NCI-H2227 treated with DMSO at 0.1 percent for 48 hours (cell line): ENCODE measurements at regions not wholly inside any gene's neighbourhood (a gene's known extent, or its start where the extent isn't known, plus 50 kb on each side); places are given as distances from the start of the nearest gene placed in this dataset.
"Not testable (repeated sequence)": the region's sequence is repeated elsewhere in the genome, so short reads cannot be mapped to it uniquely, and the experiment has no call there.

Experiments used
- DNase-seq: peaks from one replicate; lab custom pipeline; 2025; lab: John Stamatoyannopoulos, UW

DNA sequence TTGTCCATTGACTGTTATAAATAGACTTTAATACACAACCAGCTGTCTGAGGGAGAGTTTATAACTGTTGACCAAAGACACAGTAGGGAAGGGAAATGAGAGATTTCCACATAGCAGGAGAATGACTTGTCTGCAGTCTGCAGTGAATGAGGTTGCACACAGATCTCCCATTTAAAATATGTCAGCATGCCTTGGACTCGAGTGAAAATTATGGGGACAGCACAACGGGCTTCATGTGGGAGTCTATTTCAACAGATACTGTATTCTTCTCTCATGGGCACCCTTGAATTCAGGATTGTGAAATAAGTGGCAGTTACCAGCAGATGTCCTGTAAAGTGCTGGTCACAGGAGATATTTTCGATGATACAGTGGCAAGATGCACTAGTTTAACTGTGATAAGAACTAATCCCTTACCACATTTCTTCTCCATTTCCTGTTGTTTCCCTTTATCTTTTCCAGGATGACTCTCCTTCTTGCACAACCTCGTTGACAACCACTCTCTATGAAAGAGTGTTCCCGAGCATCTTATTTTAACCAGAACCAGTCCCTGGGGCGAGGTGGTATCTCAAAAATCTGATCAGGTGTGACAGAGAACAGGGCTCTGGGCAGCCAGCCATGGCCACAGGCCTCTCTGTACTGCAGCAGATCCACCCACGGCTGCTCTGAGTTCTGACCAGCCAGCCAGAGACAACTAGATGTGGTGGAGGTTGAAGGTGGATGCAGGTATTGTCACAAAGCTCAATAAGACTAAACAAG, 51.5 kb upstream of the MAP3K1 start:
- DNase-seq: no peak

DNA sequence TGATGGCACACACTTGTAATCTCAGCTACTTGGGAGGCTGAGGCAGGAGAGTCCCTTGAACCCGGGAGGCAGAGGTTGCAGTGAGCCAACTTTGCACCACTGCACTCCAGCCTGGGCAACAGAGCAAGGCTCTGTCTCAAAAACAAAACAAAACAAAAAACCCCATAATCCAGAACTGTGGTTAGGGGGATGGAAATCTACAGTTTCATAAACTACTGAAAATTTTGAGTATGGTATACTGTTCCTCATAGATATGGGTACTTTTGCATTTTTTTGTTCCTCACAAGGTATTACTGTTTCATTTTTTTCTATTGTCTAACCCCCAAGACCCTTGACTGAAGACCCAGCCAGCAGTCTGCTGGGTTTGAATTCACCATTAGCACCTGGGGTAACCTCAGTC, 52.2 kb upstream of the MAP3K1 start:
- DNase-seq: no peak

DNA sequence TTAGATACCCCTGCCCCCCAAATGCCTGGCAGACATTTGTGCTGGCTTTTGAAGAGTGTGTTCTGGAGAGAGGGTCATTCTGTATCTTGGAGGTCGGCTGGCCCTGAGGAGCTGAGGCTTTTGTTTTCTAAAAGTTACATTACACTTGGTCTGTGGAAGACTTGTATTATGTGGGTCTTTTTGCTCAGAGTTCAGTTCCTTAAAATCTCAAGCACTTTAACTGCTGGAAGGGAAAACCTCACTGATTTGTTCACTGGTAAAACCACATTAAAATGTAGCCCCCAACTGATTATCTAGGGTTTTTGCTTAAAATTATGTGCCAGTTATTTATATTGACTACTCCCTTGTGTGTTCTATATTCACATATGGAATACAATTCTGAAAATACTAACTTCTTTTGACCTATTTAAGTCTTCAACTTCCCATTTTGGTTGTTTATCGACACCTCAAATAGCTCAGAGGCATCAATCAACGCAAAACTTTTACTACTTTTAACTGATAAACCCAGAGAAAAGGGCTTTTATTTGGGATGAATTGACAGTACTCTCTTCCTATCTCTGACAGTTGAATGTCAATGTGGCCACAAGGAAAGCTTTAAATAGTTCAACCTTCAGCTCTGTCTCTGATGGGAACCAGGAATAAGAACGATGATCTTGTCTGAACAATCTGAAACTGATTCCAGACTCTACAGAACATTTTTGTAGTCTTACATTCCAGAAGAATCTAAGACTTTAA, 54.0 kb upstream of the MAP3K1 start:
- DNase-seq: no peak

DNA sequence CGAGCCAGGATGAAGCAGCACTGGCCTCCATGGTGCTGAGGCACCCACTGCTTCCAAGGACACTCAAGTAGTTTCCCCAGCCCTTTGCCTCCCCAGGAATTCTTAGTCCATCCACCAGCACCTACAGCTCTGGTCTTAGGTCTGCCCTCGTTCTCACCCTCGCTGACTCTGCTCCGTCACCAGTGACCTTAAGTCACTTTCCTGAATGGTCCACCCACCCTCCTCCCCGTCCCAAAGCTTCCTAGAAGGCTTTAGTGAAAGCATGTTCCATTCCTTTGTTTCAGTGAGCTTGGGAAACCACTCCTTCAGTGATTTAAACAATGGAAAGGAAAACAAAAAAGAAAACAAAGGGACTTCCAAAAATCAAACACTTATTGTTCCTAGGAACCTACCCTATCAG, 54.6 kb upstream of the MAP3K1 start:
- no peak for DNase-seq

DNA sequence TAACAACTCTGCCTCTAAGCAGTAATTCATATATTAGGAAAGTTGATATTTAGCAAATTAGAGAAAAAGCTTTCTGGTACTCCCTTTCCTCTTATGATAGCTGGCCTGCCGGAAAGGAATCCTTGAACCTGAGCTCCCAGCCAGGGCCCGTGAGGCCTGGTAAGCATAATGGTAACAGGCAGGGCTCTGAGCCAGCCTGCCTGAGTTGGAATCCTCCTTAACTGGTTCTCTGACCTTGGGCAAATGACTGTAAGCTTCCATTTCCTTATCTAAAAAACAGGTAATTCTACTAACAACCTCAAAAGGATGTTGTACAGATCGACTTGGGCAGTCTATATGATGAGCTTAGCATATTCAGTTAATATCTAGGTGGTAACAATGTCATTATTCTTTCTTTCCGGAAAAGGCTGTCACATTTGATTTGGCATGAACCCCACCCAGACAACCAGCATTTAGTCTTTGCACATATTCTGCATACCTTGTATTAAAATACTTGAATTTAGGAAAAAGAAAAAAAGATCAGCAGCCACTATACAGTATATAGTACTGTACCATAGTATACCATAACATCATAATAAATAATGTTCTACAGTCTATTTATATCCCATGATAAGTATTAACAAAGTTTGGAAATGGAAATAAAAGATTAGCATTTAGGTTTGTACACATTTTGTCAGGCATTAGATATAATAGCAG, 55.7 kb upstream of the MAP3K1 start:
- no peak for DNase-seq

DNA sequence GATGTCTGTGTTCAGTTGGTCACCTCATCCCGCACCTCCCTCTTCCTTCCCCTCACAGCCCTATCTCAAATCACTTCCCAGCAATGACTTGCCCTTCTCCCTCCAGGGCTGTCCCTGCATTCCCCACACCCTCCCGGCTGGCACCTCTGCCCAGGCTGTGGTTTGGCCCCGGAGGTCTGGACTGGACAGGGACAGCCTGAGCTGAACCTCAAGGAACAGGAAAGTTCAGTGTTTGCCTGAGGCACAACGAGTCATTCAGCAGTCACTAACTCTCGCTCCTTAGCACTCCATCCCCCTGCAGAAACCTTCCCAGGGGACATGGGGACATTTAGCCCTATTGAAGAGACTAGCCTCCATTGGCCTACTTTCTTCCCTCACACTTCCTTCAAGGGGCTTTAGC, 58.3 kb upstream of the MAP3K1 start:
- DNase-seq: no peak

DNA sequence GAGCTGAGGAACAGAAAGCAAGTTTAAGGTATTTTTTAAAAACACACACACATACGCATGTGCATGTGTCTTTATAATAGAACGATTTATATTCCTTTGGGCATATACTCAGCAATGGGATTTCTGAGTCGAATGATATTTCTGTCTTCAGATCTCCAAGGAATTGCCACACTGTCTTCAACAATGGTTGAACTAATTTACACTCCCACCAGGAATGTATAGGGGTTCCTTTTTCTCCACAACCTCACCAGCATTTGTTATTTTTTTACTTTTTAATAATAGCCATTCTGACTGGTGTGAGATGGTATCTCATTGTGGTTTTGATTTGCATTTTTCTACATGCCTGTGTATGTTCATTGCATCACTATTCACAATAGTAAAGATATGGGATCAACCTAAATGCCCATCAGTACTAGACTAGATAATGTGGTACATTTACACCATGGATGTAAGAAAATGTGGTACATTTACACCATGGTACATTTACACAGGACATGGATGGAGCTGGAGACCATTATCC, 60.3 kb upstream of the MAP3K1 start:
- no peak for DNase-seq

DNA sequence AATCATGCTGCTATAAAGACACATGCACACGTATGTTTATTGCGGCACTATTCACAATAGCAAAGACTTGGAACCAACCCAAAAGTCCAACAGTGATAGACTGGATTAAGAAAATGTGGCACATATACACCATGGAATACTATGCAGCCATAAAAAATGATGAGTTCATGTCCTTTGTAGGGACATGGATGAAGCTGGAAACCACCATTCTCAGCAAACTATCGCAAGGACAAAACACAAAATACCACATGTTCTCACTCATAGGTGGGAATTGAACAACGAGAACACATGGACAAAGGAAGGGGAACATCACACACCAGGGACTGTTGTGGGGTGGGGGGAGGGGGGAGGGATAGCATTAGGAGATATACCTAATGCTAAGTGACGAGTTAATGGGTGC, 61.8 kb upstream of the MAP3K1 start:
- not testable (repeated sequence) for DNase-seq

DNA sequence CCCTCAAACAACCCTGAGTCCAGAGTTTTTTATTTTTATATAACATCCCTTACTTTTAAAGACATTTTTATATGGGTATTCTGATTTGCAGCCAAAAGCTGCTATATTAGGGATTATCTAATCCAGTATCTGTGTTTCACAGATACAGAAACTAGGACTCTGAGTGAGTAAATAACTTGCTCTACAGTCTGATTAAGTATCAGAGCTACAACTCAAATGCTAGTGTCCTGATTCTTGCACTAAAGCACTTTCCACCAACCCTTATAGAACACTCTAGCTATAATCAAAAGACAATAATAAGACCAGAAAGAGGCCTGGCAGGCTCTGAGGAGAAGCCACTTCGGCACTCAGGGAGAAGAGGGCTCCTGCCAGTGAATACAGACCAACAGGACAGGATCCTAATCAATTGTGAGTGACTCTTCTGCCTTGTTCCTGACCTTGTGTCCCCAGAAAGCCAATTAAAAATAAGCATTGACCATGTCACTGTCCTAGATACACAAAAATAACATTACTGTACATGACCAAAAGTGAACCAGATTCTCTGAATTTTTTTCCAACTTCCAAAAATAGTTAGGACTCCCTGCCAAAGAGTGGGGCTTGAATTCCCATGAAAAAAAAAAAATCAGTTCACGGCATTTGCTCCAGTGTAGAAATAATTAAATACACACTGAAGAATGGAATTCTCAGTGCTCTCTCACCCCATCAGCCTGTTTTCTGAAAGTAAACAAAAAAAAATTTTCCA, 63.6 kb upstream of the MAP3K1 start:
- DNase-seq: no peak

DNA sequence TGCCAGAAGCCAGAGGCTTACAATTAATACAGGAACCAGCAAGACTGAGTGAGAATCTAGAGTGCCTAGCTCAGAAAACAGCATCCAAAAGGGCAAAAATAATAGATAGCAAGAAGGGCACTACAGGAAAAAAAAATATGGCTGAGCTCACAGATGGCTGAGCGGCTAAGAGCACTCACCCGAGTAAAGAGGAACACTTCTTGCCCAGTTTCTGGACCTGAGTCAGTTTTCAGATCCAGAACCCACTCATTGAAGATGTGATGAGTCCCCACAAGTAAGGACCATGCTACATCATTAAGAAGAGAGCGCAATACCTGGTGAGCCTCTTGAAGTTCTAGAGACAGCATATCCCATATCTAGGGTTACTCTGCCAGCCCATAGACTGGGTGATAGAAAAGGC, 65.5 kb upstream of the MAP3K1 start:
- DNase-seq: no peak

DNA sequence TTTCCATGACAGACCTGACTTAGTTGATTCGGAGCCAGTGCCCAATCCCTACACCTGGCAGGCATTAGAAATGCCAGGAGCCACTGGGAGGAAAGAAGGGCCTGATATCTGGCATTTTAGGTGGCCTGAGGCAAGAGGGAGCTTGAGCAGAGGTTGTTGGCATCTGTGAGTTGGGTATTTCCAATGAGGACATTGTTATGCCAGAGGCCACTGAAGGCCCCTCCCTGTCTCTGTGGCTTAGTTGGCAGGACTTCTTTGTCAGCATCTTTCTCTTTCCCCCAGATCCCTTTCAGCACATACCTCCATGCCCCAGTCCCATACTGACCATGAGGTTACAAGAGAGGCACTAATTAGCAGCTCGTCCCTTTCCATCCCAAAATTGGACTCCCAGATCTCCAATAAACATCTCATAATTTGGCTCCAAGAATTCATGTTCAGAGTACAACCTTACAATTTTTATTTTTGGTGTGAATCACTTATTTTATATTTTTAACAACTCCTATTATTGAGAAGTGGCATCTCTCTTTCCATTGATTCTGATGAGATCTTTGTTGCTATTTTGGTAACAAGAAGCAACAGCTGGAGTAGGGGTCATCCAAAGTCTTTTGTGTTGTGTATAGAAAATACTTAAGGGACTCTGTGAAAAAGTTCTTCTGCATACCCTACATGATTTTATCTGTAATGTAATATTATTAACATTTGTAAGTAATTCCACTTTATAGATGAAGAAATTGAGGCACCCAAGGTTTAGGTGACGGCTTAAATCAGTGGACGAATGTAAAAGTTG, 68.6 kb upstream of the MAP3K1 start:
- DNase-seq: no peak

DNA sequence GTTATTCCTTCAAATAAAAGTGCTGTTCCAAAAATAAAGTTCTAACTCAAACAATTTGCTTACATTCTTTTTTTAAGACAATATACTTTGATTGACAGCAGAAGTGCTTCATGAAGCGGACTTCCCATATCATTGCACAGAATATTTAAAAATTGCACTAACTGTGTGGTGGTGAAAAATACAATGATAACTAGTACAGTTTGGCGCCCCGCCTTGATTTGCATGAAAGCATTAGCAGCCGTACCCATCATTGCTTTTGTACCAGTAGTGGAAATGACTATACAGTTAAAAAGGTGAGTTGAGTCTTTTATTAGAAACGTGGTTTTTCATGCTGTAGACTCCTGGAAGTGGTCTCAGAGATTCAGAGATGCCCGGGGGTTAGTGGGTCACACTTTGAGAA, 69.5 kb upstream of the MAP3K1 start:
- no peak for DNase-seq

DNA sequence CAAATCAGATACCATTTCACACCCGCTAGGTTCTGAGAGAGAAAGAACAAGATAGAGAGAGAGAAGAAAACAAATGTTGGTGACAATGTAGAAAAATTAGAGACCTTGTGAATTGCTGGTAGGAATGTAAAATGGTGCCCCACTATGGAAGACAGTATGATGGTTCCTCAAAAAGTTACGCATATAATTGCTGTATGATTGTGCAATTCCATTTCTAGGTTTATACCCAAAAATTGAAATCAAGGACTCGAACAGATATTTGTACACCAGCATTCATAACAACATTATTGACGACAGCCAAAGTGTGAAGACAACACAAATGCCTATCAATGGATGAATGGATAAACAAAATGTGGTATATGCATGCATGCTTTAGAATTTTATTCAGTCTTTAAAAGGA, 74.5 kb upstream of the MAP3K1 start:
- DNase-seq: no peak

DNA sequence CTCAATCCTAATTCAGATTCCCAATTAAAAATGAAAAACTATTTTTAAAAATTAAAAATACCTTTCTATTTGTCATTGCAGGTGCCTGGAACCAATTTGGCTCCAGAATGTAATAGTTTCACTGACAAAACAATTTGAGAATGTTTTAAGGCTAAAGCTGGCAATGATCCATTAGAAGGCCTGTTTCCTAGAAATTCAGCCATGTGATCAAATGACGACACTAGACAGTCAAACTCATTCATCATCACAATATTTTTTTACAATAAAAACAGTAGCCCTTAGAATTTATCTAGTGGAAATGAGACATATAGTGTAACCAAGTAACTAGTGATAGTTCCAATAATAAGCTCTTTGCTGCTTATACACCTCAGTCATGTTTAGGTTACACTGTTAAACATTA, 75.4 kb upstream of the MAP3K1 start:
- no peak for DNase-seq

DNA sequence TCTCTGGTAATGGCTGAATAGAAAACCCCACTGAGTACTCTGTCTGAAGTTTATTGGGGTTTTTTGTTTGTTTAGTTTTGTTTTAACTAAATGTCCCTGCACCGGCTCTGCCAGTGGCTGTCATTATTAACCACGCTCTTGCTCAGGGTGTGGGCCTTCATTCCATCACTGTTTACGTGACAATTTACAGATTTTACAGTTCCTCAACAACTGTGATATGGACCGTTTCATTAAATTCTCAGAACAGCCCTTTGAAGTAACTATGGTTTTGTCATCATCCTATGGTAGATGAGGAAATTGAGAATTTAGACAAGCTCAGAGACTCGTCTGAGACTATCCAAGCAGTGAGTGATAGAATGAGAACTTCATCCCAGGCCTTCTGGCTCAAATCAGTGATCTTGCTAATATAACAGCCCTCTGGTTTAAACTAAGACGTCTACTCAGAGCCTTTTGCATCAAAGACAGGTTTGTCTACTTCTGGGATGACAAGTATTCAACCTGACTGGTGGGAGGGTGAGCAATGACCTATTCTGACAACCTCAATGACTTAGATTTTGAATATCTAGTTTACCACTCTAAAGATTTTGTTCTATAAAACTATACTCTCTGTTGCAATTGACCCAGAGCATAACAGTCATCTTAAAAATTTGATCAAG, 77.3 kb upstream of the MAP3K1 start:
- DNase-seq: no peak

DNA sequence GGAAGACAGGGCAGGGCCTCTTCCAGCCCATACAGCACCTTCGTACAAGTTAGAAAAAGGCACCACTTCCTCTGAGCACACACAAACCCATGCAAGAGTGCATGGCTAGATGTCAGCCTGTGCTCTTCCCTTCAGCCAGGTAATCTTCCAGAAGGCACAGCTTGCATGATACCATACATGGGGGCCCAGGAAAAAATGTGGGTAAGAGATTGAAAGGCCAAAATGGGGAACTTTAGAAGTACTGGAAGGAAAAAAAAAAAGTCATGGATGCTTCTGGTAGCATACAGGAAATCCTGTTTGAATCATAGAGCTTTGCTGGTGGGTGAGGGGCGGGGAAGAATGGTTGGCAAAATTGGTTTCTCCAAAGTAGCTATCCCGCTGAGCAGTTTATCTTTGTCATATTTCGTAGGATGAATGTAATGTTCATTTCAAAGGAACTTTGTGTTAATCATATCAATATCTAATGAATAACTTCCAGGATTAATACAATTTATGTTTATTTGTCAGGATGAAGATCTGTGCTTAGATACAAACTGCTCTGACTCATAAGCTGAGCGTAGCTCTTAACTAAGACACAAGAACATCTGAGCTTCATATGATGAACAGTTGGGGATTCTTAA, 78.2 kb upstream of the MAP3K1 start:
- no peak for DNase-seq

DNA sequence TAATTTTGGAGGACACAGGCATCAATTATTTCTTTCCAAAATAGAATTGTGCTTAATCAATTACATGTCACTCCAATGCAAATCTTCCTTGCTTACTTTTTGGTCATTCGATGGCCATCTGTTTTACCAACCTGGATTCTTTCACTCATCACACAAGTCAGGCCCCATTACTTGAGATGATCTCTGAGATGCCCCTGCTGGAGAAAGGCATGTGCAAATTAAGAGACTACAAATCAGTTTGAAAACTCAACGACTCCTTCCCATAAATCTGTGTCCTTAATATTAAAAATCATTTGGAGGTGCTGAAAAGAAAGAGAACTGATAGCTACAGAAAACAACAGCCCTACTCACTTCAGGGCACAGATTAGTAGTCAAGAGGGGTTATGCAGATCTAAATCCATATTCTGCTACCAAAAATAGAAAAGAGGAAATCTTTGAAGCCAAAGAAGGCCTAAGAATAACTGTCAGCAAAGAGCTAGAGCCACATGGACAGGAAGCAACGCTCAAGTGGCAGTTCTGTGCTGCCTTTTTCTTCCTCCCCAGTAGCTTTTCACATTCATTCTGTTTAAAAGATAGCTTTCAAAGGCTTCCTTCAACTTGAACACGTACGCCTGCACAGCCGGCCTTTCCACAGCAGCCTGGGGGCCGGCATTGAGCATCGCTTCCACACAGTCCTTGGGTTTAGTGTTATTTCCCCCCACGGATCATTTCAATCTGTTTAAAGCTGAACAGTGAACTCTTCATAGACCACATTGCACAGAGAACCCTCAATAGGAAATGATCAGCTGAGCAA, 79.3 kb upstream of the MAP3K1 start:
- DNase-seq: no peak

DNA sequence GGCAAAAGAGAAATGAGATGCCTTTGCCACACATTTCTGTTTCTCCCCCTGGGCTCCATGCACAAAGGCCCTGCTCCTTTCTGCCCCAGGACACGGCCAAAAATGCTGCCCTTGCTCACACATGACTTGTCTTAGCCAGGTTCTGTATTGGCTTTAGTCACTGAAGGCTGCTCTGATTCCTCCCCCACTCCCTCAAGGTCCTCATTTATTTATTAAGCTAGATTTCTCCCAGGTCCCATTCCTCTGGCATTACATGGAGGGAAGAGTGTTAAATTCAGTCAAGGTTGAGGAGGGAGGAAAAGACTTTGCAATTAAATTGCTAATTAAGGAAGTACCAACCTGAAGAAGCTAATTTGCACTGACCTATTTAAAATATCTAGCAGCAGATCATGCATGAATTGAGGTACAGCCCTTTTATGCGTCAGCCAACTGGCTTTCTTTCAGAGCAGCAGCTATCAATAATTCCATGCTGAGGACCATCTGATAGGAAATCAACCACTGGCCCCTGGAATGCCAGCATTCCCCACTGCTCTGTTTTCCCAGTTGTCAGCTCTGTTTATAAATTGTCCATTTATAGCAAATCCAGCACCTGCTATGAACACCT, 81.2 kb upstream of the MAP3K1 start:
- no peak for DNase-seq

DNA sequence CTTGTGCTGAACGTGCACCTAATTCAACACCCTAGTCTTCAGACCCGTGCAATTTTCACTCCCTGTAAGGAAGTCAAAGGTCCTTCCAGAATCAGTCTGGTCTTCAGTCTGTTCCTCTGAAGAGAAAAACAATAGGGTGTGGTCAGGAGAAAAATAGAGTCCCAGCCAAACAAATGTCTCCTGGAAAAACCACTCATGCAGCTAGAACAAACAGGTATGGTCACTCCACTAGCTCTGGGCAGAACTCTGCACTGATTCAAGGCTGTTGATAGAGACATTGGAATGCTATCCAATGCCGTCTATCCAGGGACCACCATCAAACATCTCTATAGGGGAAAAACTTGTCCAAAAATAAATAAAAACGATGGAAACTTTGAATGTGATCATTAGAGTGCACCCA, 81.8 kb upstream of the MAP3K1 start:
- DNase-seq: no peak
